Ovary (tissue), 7 donors: ENCODE measurements at regions not wholly inside any gene's neighbourhood (a gene's known extent, or its start where the extent isn't known, plus 50 kb on each side); places are given as distances from the start of the nearest gene placed in this dataset.

ENCODE experiments used
- DNase-seq, 5 donors: peaks; one replicate each; pipeline ENCODE4 v3.0.0-alpha.2; 2019 to 2020
- H3K27ac ChIP-seq, 2 donors: fragments of 200-600 bp; one replicate each; pipeline versions ENCODE4 v1.5.1 to v1.8.0; 2019 to 2022
- H3K27me3 ChIP-seq: fragments of 200-600 bp; one replicate; pipeline ENCODE4 v1.8.0; 2022
- H3K36me3 ChIP-seq: fragments of 200-600 bp; sonication (generic); one replicate; pipeline ENCODE4 v1.5.1; 2019
- H3K4me1 ChIP-seq: one replicate; pipeline ENCODE4 v1.8.1; 2013; ENCODE audit warnings: mild to moderate bottlenecking, moderate library complexity; ENCODE audit not compliant: insufficient read depth
- H3K4me3 ChIP-seq: fragments of 200-600 bp; sonication (generic); one replicate; pipeline ENCODE4 v1.5.1; 2017
- H3K9me3 ChIP-seq, 2 donors: fragments of 200-600 bp in 1 of 2; sonication (generic) in 1 of 2; one replicate each; pipeline versions ENCODE4 v1.5.1 to v1.8.1; 2013 to 2019; ENCODE audit warnings: mild to moderate bottlenecking in 1 of 2, moderate library complexity in 1 of 2
- EP300 ChIP-seq: sonication (generic); formaldehyde crosslinking; IDR thresholded peaks from one replicate; pipeline ENCODE4 v1.6.1; 2017; ENCODE audit warnings: antibody characterized with exemption
- POLR2A ChIP-seq: fragments of 450-650 bp; IDR thresholded peaks from one replicate; pipeline ENCODE4 v1.6.1; 2017; ENCODE audit warnings: antibody characterized with exemption, mild to moderate bottlenecking, moderate library complexity
- WGBS, 3 donors: extraction: QIAGEN DNeasy Blood & Tissue Kit in 1 of 3; methylation state at CpG; one replicate each; pipeline versions ENCODE4 v1.1.5 to v1.1.7; 2013 to 2017; 5-methylcytosine and 5-hydroxymethylcytosine counted together
- intact Hi-C, 4 donors: fragments of 100-400 bp; cut with DNase I; formaldehyde crosslinking; loops; one replicate each; pipeline versions ENCODE4 v1.11.0 to v1.15.1; 2022 to 2023
- TF ChIP-seq, protein P1 (sequence below), 3 donors: fragments of 450-650 bp in 2 of 3; fragments of 200-600 bp in 1 of 3; IDR thresholded peaks; one replicate each; pipeline versions ENCODE4 v1.5.1 to v1.8.0; 2016 to 2022; ENCODE audit warnings: antibody characterized with exemption in 3 of 3, mild to moderate bottlenecking in 1 of 3
- donor health status: DM: no; HTN: no; CAD: no; lungs with moderate emphysema.
- donor health status: DM: no; HTN: no; CAD: no.
- donor health status: Bipolar disorder and iron deficiency.
- donor health status: DM: no; HTN: no; CAD: no.
- donor health status: DM: yes; HTN: yes; CAD: no.

DNA sequence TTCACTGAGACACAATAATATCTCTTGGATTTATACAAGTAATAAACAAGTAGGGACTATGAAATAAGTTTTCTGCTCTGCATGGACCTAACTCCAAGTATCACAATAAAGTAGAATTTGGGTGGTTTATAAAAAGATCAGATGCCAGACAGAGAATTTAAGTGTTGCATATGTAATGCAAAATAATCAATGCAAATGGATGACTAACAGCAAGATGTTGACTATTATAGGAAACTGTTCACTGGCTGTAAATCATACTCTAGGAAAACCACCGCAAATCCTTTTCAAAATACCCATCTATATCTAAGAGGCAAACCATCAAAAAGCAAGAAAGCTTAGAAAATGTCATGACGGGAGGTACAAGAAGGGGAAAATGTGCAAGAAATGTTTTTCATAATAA lies 539.8 kb upstream of the FAM174A start:
- Histone ChIP-seq H3K27me3 (no peaks in the 10 kb centered on the region), H3K36me3 (no peaks in the 10 kb centered on the region), H3K27ac (no peak overlapping the region), H3K4me3 (no peak overlapping the region), H3K9me3 (no peaks in the 10 kb centered on the region), H3K4me1 (no peaks in the 10 kb centered on the region)
- DNase-seq, result no peak
- WGBS, 3 donors, result 80 to 91% (median 82%) methylated on average over 2 of the region's 2 CpGs
- intact Hi-C loops, result no loop called here
- TF ChIP-seq, protein P1, sequence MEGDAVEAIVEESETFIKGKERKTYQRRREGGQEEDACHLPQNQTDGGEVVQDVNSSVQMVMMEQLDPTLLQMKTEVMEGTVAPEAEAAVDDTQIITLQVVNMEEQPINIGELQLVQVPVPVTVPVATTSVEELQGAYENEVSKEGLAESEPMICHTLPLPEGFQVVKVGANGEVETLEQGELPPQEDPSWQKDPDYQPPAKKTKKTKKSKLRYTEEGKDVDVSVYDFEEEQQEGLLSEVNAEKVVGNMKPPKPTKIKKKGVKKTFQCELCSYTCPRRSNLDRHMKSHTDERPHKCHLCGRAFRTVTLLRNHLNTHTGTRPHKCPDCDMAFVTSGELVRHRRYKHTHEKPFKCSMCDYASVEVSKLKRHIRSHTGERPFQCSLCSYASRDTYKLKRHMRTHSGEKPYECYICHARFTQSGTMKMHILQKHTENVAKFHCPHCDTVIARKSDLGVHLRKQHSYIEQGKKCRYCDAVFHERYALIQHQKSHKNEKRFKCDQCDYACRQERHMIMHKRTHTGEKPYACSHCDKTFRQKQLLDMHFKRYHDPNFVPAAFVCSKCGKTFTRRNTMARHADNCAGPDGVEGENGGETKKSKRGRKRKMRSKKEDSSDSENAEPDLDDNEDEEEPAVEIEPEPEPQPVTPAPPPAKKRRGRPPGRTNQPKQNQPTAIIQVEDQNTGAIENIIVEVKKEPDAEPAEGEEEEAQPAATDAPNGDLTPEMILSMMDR (IDR thresholded peaks at IDR 0.05), result no peak
- TF ChIP-seq EP300 (no peak), POLR2A (no peak)

DNA sequence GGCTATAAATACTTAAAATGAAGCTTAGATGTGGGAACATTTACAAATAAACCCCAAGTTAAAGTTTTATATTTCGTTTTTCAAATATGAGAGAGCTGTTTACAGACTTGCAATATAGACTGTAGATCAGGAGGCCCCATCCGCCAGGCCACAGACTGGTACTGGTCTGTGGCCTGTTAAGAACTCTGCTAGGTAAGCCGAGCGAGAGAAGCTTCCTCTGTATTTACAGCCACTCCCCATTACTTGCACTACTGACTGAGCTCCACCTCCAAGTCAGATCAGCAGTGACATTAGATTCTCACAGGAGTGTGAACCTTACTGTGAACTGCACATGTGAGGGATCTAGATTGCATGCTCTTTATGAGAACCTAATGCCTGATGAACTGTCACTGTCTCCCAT lies 561.4 kb upstream of the FAM174A start:
- no peak for DNase-seq
- H3K9me3 ChIP-seq, result no peaks in the 10 kb centered on the region
- TF ChIP-seq, protein P1 (IDR thresholded peaks at IDR 0.05), result no peak
- no peak for TF ChIP-seq POLR2A
- TF ChIP-seq EP300, result no peak
- no peaks in the 10 kb centered on the region for H3K36me3 ChIP-seq
- no peaks in the 10 kb centered on the region for H3K4me1 ChIP-seq
- H3K4me3 ChIP-seq, result no peak overlapping the region
- 79 to 91% (median 82%) methylated on average over 4 of the region's 4 CpGs for WGBS, 3 donors
- no peak overlapping the region for H3K27ac ChIP-seq
- H3K27me3 ChIP-seq, result no peaks in the 10 kb centered on the region
- intact Hi-C loops, result no loop called here

DNA sequence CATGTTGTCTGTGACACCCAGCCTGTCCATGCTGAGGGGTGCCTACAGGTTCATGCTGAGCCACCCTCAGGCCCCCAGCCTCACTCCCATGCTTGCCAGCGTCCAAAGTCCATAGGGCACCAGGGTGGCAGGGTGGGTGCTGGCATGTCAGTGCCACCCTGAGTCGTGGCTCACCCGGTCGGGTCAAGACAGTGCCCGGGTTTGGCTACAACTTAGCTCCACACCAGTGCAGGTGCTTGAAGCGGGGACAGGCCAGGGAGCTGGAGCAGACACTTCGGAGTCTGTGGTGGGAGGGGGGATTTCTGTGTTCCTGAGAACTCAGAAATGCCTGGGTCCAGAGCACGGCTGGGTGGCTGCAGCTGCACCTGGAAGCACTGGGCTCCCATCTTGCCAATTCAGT lies 579.2 kb upstream of the FAM174A start:
- H3K27me3 ChIP-seq, result no peaks in the 10 kb centered on the region
- no peaks in the 10 kb centered on the region for H3K36me3 ChIP-seq
- 85 to 91% (median 87%) methylated on average over 8 of the region's 8 CpGs for WGBS, 3 donors
- H3K27ac ChIP-seq, result no peak overlapping the region
- peak in 1 of 5 donors; percentile 9 for DNase-seq
- H3K4me1 ChIP-seq, result no peaks in the 10 kb centered on the region
- H3K9me3 ChIP-seq, result no peaks in the 10 kb centered on the region
- intact Hi-C loops, result no loop called here
- no peak for TF ChIP-seq POLR2A
- H3K4me3 ChIP-seq, result no peak overlapping the region

DNA sequence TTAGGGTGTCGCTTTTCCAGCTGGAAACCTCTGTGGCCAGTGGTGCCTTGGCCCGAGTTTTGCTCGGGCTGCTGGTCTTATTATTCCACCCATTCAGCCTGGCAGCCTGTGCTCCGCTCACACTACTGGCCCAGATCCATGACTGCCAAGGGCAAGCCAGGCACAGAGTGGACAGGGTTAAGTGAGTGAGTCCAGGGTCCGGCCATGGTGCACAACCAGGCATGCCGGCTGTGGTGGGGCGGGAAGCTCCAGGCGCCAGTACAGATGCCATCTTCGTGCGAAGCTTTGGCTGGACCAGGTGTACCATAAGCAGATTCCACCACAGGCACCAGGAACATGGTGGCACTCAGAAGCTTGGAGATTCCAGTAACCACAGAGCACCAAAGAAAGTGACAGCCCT lies 580.2 kb upstream of the FAM174A start:
- TF ChIP-seq EP300 (no peak), POLR2A (no peak)
- TF ChIP-seq, protein P1 (IDR thresholded peaks at IDR 0.05), result no peak
- WGBS, 3 donors, result 89 to 95% (median 92%) methylated on average over 10 of the region's 10 CpGs
- Histone ChIP-seq H3K9me3 (no peaks in the 10 kb centered on the region), H3K27me3 (no peaks in the 10 kb centered on the region), H3K4me1 (no peaks in the 10 kb centered on the region), H3K27ac (no peak overlapping the region), H3K4me3 (no peak overlapping the region), H3K36me3 (no peaks in the 10 kb centered on the region)
- no peak for DNase-seq
- intact Hi-C loops, result no loop called here

DNA sequence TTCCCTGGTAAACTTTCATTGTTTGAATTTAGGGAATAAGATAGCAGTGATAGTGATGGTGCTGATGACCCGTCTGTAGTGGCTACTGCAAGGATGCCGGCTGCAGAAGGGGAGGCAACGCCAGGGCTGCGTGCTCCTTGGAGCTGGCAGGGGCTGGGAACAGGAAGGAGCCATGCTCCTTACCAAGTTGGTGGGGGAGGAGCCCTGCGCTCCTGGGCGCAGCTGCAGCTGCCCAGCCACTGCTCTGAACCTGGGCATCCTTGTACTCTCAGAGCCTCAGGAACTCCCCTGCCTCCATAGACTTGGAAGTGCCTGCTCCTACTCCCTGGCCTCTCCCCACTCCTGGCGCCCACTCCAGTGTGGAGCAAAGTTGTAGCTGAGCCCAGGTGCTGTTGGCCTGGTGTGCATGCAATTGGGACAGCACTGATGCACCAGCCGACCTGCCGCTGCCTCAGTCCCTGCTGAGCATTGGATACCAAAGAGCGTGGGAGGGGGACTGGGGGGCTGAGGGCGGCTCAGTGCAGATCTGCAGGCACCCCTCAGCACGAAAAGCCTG lies 585.1 kb upstream of the FAM174A start:
- no peak overlapping the region for H3K27ac ChIP-seq
- intact Hi-C loops, result no loop called here
- H3K4me1 ChIP-seq, result no peaks in the 10 kb centered on the region
- no peaks in the 10 kb centered on the region for H3K36me3 ChIP-seq
- 85 to 90% (median 89%) methylated on average over 12 of the region's 12 CpGs for WGBS, 3 donors
- DNase-seq, result no peak
- no peaks in the 10 kb centered on the region for H3K27me3 ChIP-seq
- no peak overlapping the region for H3K4me3 ChIP-seq
- no peaks in the 10 kb centered on the region for H3K9me3 ChIP-seq
- TF ChIP-seq, protein P1 (IDR thresholded peaks at IDR 0.05), result no peak
- TF ChIP-seq POLR2A, result no peak
